H9 (cell line): ENCODE measurements at regions not wholly inside any gene's neighbourhood (a gene's known extent, or its start where the extent isn't known, plus 50 kb on each side); places are given as distances from the start of the nearest gene placed in this dataset.

Source experiments
- DNase-seq: peaks from one replicate; pipeline ENCODE4 v3.0.0-alpha.2; 2017
- H2AFZ ChIP-seq: one replicate; pipeline ENCODE4 v1.6.1; 2013; ENCODE audit warnings: mild to moderate bottlenecking, low read length, control low read depth, moderate library complexity
- H2AK5ac ChIP-seq: 2 replicates; pipeline ENCODE4 v1.6.1; 2013; ENCODE audit warnings: low read length, control low read depth, mixed read lengths; ENCODE audit not compliant: insufficient read length
- H2BK120ac ChIP-seq: one replicate; pipeline ENCODE4 v1.6.1; 2013; ENCODE audit warnings: low read depth, mild to moderate bottlenecking, low read length, control low read depth, inconsistent platforms; ENCODE audit not compliant: poor library complexity, severe bottlenecking
- H2BK12ac ChIP-seq: 2 replicates; pipeline ENCODE4 v1.6.1; 2013; ENCODE audit warnings: low read length, control low read depth, mixed read lengths, low read depth; ENCODE audit not compliant: insufficient read length
- H2BK15ac ChIP-seq: 2 replicates; pipeline ENCODE4 v1.6.1; 2013; ENCODE audit warnings: low read depth, low read length, control low read depth
- H2BK20ac ChIP-seq: one replicate; pipeline ENCODE4 v1.6.1; 2013; ENCODE audit warnings: low read depth, mild to moderate bottlenecking, low read length, control low read depth, inconsistent platforms; ENCODE audit not compliant: poor library complexity, severe bottlenecking
- H2BK5ac ChIP-seq: 2 replicates; pipeline ENCODE4 v1.6.1; 2013; ENCODE audit warnings: low read length, control low read depth, mixed read lengths; ENCODE audit not compliant: insufficient read length
- H3K14ac ChIP-seq: 2 replicates; pipeline ENCODE4 v1.6.1; 2013; ENCODE audit warnings: low read length, control low read depth; ENCODE audit not compliant: insufficient read depth
- H3K18ac ChIP-seq: 2 replicates; pipeline ENCODE4 v1.6.1; 2013; ENCODE audit warnings: low read depth, mild to moderate bottlenecking, mixed read lengths, low read length, control low read depth; ENCODE audit not compliant: insufficient read length
- H3K23ac ChIP-seq: 2 replicates; pipeline ENCODE4 v1.6.1; 2013; ENCODE audit warnings: low read length, control low read depth, mixed read lengths, low read depth; ENCODE audit not compliant: insufficient read length
- H3K23me2 ChIP-seq: 2 replicates; pipeline ENCODE4 v1.6.1; 2013; ENCODE audit warnings: low read depth, mild to moderate bottlenecking, mixed read lengths, low read length, control low read depth; ENCODE audit not compliant: insufficient read length, poor library complexity, severe bottlenecking
- H3K27ac ChIP-seq: 2 replicates; pipeline ENCODE4 v1.5.1; 2013; ENCODE audit warnings: low read length, control low read depth, mixed read lengths, low read depth; ENCODE audit not compliant: insufficient read length
- H3K27me3 ChIP-seq: 2 replicates; pipeline ENCODE4 v1.6.1; 2013; ENCODE audit warnings: low read length, control low read depth, inconsistent platforms; ENCODE audit not compliant: insufficient read depth
- H3K4ac ChIP-seq: 2 replicates; pipeline ENCODE4 v1.6.1; 2013; ENCODE audit warnings: low read depth, mild to moderate bottlenecking, control low read depth, inconsistent platforms, low read length, moderate library complexity
- H3K4me1 ChIP-seq: 2 replicates; pipeline ENCODE4 v1.6.1; 2013; ENCODE audit warnings: low read length, control low read depth, inconsistent platforms; ENCODE audit not compliant: insufficient read depth
- H3K4me2 ChIP-seq: 2 replicates; pipeline ENCODE4 v1.6.1; 2013; ENCODE audit warnings: low read length, control low read depth, mixed read lengths; ENCODE audit not compliant: insufficient read length, insufficient read depth
- H3K56ac ChIP-seq: 2 replicates; pipeline ENCODE4 v1.6.1; 2013; ENCODE audit warnings: low read depth, mild to moderate bottlenecking, mixed read lengths, low read length, control low read depth; ENCODE audit not compliant: insufficient read length
- H3K79me1 ChIP-seq: 2 replicates; pipeline ENCODE4 v1.6.1; 2013; ENCODE audit warnings: low read depth, mild to moderate bottlenecking, moderate library complexity, low read length, control low read depth, inconsistent platforms; ENCODE audit not compliant: insufficient read depth, poor library complexity, severe bottlenecking
- H3K79me2 ChIP-seq: 2 replicates; pipeline ENCODE4 v1.6.1; 2013; ENCODE audit warnings: low read length, control low read depth, inconsistent platforms; ENCODE audit not compliant: insufficient read depth
- H3K9ac ChIP-seq: 2 replicates; pipeline ENCODE4 v1.6.1; 2013; ENCODE audit warnings: low read length, control low read depth, mixed read lengths; ENCODE audit not compliant: insufficient read length; ENCODE audit errors: extremely low read depth
- H3K9me3 ChIP-seq: one replicate; pipeline ENCODE4 v1.6.1; 2013; ENCODE audit warnings: low read depth, low read length, inconsistent platforms; ENCODE audit not compliant: control insufficient read depth
- H3T11ph ChIP-seq: one replicate; pipeline ENCODE4 v1.6.1; 2013; ENCODE audit warnings: mild to moderate bottlenecking, low read length, control low read depth, inconsistent platforms
- H4K20me1 ChIP-seq: one replicate; pipeline ENCODE4 v1.6.1; 2013; ENCODE audit not compliant: control insufficient read depth, insufficient read length, insufficient read depth
- H4K5ac ChIP-seq: 2 replicates; pipeline ENCODE4 v1.6.1; 2013; ENCODE audit warnings: low read depth, mild to moderate bottlenecking, mixed read lengths, low read length, control low read depth; ENCODE audit not compliant: insufficient read length
- H4K8ac ChIP-seq: replicated peaks from 2 replicates; pipeline ENCODE4 v1.6.1; 2013; ENCODE audit warnings: low read length, control low read depth, mixed read lengths, low read depth; ENCODE audit not compliant: insufficient read length
- H4K91ac ChIP-seq: 2 replicates; pipeline ENCODE4 v1.6.1; 2013; ENCODE audit warnings: low read depth, mild to moderate bottlenecking, moderate library complexity, mixed read lengths, low read length, control low read depth; ENCODE audit not compliant: insufficient read length
- H3K27ac Mint-ChIP-seq, 3 experiments: 2 replicates in 2 of 3; 3 replicates in 1 of 3; pipeline ENCODE4 v1.8.0; 2020 to 2021; ENCODE audit warnings: mixed read lengths in 3 of 3, mild to moderate bottlenecking in 1 of 3, moderate library complexity in 1 of 3
- H3K27me3 Mint-ChIP-seq: 2 replicates; pipeline ENCODE4 v1.8.0; 2021; ENCODE audit warnings: low read depth, mild to moderate bottlenecking, moderate library complexity, mixed read lengths
- H3K36me3 Mint-ChIP-seq, 3 experiments: 2 replicates in 2 of 3; 3 replicates in 1 of 3; pipeline ENCODE4 v1.8.0; 2020 to 2021; ENCODE audit warnings: low read depth in 3 of 3, mixed read lengths in 3 of 3; ENCODE audit not compliant: insufficient read depth in 1 of 3
- H3K4me1 Mint-ChIP-seq, 2 experiments: 2 replicates each; pipeline ENCODE4 v1.8.0; 2020; ENCODE audit warnings: mixed read lengths in 2 of 2
- H3K4me3 Mint-ChIP-seq, 2 experiments: 2 replicates in 1 of 2; 3 replicates in 1 of 2; pipeline ENCODE4 v1.8.0; 2020 to 2021; ENCODE audit warnings: mild to moderate bottlenecking in 2 of 2, mixed read lengths in 2 of 2, moderate library complexity in 1 of 2
- H3K9me3 Mint-ChIP-seq, 2 experiments: 2 replicates in 1 of 2; 3 replicates in 1 of 2; pipeline ENCODE4 v1.8.0; 2020; ENCODE audit warnings: mild to moderate bottlenecking in 2 of 2, mixed read lengths in 2 of 2, moderate library complexity in 1 of 2
- WGBS: extraction: QIAGEN DNeasy Blood & Tissue Kit; methylation state at CpG from one replicate; pipeline ENCODE4 v1.1.7; 2013; ENCODE audit warnings: missing lambda C conversion rate, low lambda C conversion rate, mixed read lengths; ENCODE audit not compliant: insufficient read length; ENCODE audit errors: extremely low coverage; 5-methylcytosine and 5-hydroxymethylcytosine counted together
- TF ChIP-seq, protein P1 (sequence below): fragments of 200-600 bp; sonication (generic); conservative IDR thresholded peaks from 3 replicates; pipeline ENCODE4 v1.8.0; 2021; ENCODE audit warnings: antibody characterized with exemption, mild to moderate bottlenecking

DNA sequence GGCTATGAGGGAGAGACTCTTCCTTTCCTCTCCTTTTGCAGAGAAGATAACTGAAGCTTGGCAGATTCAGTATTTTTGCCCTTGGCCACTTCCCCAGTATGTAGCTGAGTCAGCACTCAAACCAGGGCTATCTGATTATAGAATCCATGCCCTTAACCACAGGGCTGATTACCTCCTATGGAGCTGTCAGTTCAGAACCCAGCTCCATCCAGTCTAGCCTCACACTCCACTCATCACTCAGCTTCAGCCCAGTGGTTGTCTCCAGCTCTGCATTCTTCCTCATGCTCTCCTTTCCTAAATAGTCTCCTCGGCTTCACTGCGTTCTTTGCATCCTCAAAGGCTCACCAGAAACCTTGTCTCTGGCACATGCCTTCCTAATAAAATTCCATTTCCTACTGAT is 151.6 kb upstream of the BLID start:
- no CpG with 5 or more reads among the region's 2 CpGs for WGBS
- Histone ChIP-seq H3K14ac (no peak overlapping the region), H3T11ph (no peak overlapping the region), H3K4me2 (no peak overlapping the region), H4K20me1 (no peaks in the 10 kb centered on the region), H3K27ac (no peak overlapping the region), H3K56ac (no peak overlapping the region), H3K9ac (no peak overlapping the region), H3K23ac (no peak overlapping the region), H3K79me2 (no peaks in the 10 kb centered on the region), H3K79me1 (no peaks in the 10 kb centered on the region), H2BK120ac (no peak overlapping the region), H4K8ac (no peak overlapping the region), H3K18ac (no peak overlapping the region), H4K91ac (no peak overlapping the region), H3K27me3 (no peaks in the 10 kb centered on the region), H2AFZ (no peak overlapping the region), H2AK5ac (no peak overlapping the region), H3K9me3 (no peaks in the 10 kb centered on the region), H3K4me1 (no peaks in the 10 kb centered on the region; the same call in 1 of the 2 replicates), H2BK12ac (no peak overlapping the region), H3K4ac (no peak overlapping the region), H2BK15ac (no peak overlapping the region), H4K5ac (no peak overlapping the region), H2BK5ac (no peak overlapping the region), H3K23me2 (no peaks in the 10 kb centered on the region), H2BK20ac (no peak overlapping the region)
- TF ChIP-seq, protein P1, sequence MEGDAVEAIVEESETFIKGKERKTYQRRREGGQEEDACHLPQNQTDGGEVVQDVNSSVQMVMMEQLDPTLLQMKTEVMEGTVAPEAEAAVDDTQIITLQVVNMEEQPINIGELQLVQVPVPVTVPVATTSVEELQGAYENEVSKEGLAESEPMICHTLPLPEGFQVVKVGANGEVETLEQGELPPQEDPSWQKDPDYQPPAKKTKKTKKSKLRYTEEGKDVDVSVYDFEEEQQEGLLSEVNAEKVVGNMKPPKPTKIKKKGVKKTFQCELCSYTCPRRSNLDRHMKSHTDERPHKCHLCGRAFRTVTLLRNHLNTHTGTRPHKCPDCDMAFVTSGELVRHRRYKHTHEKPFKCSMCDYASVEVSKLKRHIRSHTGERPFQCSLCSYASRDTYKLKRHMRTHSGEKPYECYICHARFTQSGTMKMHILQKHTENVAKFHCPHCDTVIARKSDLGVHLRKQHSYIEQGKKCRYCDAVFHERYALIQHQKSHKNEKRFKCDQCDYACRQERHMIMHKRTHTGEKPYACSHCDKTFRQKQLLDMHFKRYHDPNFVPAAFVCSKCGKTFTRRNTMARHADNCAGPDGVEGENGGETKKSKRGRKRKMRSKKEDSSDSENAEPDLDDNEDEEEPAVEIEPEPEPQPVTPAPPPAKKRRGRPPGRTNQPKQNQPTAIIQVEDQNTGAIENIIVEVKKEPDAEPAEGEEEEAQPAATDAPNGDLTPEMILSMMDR: no peak
- Mint-ChIP-seq H3K36me3 (no peaks in the 10 kb centered on the region), H3K27me3 (no peaks in the 10 kb centered on the region), H3K9me3 (no peaks in the 10 kb centered on the region), H3K4me1 (peaks cover 9 to 19% of the 10 kb centered on the region in 2 experiments; a peak in 3 of 4 replicates), H3K27ac (no peak overlapping the region; a peak in 1 of 7 replicates), H3K4me3 (no peak overlapping the region)
- no peak for DNase-seq
